BE2C (cell line): ENCODE measurements at regions not wholly inside any gene's neighbourhood (a gene's known extent, or its start where the extent isn't known, plus 50 kb on each side); places are given as distances from the start of the nearest gene placed in this dataset.

Experiments
- DNase-seq: peaks from one replicate; pipeline ENCODE4 v3.0.0-alpha.2; 2020
- H3K27me3 ChIP-seq: fragments of 250-450 bp; sonication (Bioruptor Pico); 2 replicates; pipeline ENCODE4 v1.5.1; 2020; ENCODE audit warnings: mild to moderate bottlenecking
- H3K36me3 ChIP-seq: fragments of 250-450 bp; sonication (Bioruptor Pico); 2 replicates; pipeline ENCODE4 v1.5.1; 2020; ENCODE audit warnings: mild to moderate bottlenecking
- H3K4me1 ChIP-seq: fragments of 250-450 bp; sonication (Bioruptor Pico); 2 replicates; pipeline ENCODE4 v1.5.1; 2020
- H3K4me3 ChIP-seq: 2 replicates; pipeline ENCODE4 v1.5.1; 2011; ENCODE audit warnings: low read depth, low read length
- H3K9me3 ChIP-seq: fragments of 250-450 bp; sonication (Bioruptor Pico); 2 replicates; pipeline ENCODE4 v1.5.1; 2020
- TF ChIP-seq, protein P1 (sequence below): IDR thresholded peaks from 2 replicates; pipeline ENCODE4 v1.5.1; 2012; ENCODE audit warnings: mild to moderate bottlenecking, low read depth, low read length

- Histone ChIP-seq H3K36me3 (no peaks in the 10 kb centered on the region), H3K27me3 (no peaks in the 10 kb centered on the region), H3K4me1 (no peaks in the 10 kb centered on the region), H3K9me3 (no peaks in the 10 kb centered on the region), H3K4me3 (no peak overlapping the region)
- no peak for DNase-seq
- TF ChIP-seq, protein P1, sequence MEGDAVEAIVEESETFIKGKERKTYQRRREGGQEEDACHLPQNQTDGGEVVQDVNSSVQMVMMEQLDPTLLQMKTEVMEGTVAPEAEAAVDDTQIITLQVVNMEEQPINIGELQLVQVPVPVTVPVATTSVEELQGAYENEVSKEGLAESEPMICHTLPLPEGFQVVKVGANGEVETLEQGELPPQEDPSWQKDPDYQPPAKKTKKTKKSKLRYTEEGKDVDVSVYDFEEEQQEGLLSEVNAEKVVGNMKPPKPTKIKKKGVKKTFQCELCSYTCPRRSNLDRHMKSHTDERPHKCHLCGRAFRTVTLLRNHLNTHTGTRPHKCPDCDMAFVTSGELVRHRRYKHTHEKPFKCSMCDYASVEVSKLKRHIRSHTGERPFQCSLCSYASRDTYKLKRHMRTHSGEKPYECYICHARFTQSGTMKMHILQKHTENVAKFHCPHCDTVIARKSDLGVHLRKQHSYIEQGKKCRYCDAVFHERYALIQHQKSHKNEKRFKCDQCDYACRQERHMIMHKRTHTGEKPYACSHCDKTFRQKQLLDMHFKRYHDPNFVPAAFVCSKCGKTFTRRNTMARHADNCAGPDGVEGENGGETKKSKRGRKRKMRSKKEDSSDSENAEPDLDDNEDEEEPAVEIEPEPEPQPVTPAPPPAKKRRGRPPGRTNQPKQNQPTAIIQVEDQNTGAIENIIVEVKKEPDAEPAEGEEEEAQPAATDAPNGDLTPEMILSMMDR, result no peak
These were observed 780.1 kb downstream of the TUSC7 start for GRCh38 chr3:117489663-117490079.

DNA sequence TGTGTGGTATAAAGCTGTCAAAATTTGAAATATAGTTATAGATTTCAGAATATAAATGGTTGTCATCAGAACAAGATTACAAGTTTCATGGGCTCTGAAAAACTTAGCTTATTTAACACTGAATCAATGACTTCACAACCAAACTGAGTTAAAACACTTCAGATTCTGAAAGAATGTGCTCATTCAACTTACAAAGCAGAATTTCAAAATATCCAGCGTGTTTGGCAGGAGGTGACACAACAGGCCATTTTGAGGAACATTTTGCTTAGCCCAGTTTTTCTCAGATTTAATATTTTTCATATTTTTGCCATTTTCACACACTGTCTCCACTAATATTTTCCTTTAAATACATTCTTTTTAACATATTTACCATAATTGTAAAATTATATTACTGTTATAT is 781.1 kb downstream of the TUSC7 start:
- no peaks in the 10 kb centered on the region for H3K27me3 ChIP-seq
- H3K9me3 ChIP-seq, result no peaks in the 10 kb centered on the region
- H3K36me3 ChIP-seq, result no peaks in the 10 kb centered on the region
- H3K4me3 ChIP-seq, result no peak overlapping the region
- TF ChIP-seq, protein P1, result no peak
- DNase-seq, result no peak
- no peaks in the 10 kb centered on the region for H3K4me1 ChIP-seq

DNA sequence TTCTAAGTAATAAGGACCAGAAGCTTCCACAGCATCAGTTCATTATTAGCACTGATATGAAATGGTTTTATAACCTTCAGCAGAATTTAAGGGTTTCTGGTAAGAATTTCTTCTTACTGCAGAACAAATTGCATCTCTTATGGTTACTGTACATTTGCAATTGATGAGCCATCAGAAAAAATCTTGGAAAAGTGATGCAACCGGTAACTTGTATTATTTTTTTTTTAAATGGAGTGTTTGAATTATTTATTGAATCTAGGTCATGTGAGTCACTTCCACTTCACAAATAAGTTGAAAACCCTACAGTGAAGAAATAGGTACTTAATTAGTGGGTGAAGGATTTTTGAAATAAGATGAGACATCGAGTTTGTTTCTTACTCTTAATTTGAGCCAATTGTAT is 786.0 kb downstream of the TUSC7 start:
- TF ChIP-seq, protein P1, result no peak
- no peak for DNase-seq
- no peaks in the 10 kb centered on the region for H3K27me3 ChIP-seq
- no peak overlapping the region for H3K4me3 ChIP-seq
- no peaks in the 10 kb centered on the region for H3K9me3 ChIP-seq
- no peaks in the 10 kb centered on the region for H3K36me3 ChIP-seq
- H3K4me1 ChIP-seq, result peaks cover 12% of the 10 kb centered on the region

GRCh38 chr3:117499189-117499870 is 789.8 kb downstream of the TUSC7 start:
- H3K9me3 ChIP-seq, result no peaks in the 10 kb centered on the region
- peaks cover 12% of the 10 kb centered on the region for H3K4me1 ChIP-seq
- no peaks in the 10 kb centered on the region for H3K36me3 ChIP-seq
- TF ChIP-seq, protein P1, result no peak
- no peaks in the 10 kb centered on the region for H3K27me3 ChIP-seq
- no peak for DNase-seq
- H3K4me3 ChIP-seq, result no peak overlapping the region

GRCh38 chr3:117507958-117508357 is 798.4 kb downstream of the TUSC7 start:
- TF ChIP-seq, protein P1, result no peak
- Histone ChIP-seq H3K9me3 (no peaks in the 10 kb centered on the region), H3K4me3 (no peak overlapping the region), H3K36me3 (no peaks in the 10 kb centered on the region), H3K27me3 (no peaks in the 10 kb centered on the region), H3K4me1 (peaks cover 9% of the 10 kb centered on the region)
- no peak for DNase-seq

GRCh38 chr3:117509858-117510257 is 800.3 kb downstream of the TUSC7 start:
- 0 out of 2 replicates have a peak, but pooled peaks cover 2% of the 10 kb centered on the region for H3K36me3 ChIP-seq
- no peaks in the 10 kb centered on the region for H3K27me3 ChIP-seq
- TF ChIP-seq, protein P1, result no peak
- no peaks in the 10 kb centered on the region for H3K9me3 ChIP-seq
- DNase-seq, result no peak
- H3K4me3 ChIP-seq, result no peak overlapping the region
- peaks cover 9% of the 10 kb centered on the region for H3K4me1 ChIP-seq
